LHCN-M2 (cell line): ENCODE measurements at regions not wholly inside any gene's neighbourhood (a gene's known extent, or its start where the extent isn't known, plus 50 kb on each side); places are given as distances from the start of the nearest gene placed in this dataset.
"Not testable (repeated sequence)": the region's sequence is repeated elsewhere in the genome, so short reads cannot be mapped to it uniquely, and the experiment has no call there.

Experiments
- DNase-seq: peaks from one replicate; pipeline ENCODE4 v3.0.0-alpha.2; 2012; ENCODE audit warnings: low read depth

DNA sequence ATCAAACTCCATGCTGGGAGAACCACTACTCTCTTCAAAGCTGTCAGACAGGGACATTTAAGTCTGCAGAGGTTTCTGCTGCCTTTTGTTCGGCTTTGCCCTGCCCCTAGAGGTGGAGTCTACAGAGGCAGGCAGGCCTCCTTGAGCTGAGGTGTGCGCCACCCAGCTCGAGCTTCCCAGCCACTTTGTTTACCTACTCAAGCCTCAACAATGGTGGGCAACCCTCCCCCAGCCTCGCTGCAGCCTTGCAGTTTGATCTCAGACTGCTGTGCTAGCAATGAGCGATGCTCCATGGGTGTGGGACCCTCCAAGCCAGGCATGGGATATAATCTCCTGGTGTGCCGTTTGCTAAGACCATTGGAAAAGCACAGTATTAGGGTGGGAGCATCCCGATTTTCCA is 185.3 kb downstream of the COX18 start:
- DNase-seq, result not testable (repeated sequence)

DNA sequence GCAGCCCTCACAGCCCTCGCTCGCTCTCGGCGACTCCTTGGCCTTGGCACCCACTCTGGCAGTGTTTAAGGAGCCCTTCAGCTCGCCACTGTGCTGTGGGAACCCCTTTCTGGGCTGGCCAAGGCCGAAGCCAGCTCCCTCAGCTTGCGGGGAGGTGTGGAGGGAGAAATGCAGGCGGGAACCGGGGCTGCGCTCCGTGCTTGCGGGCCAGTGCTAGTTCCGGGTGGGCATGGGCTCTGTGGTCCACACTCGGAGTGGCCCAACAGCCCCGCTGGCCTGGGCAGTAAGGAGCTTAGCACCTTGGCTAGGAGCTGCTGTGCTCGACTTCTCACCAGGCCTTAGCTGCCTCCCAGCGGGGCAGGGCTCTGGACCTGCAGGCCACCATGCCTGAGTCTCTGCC is 192.6 kb downstream of the COX18 start:
- DNase-seq, result no peak

DNA sequence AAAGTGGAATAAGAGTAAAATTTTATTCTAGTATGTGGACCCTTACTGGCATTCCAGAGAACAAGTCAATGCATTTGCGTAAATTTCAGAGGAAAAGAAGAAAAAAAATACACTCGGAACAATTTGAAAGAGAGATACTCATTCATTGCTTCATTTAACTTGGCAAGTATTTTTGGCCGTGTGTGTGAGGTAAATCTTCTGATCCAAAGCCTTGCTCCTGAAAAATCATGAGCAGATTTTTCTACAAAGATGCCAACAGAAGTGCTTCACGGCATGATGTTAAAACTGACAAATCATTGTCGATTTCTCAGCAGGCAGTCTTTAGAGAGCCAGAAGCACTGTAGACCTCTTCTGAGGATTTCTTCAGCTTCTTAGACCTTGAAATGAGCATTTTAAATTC is 194.0 kb downstream of the COX18 start:
- no peak for DNase-seq

DNA sequence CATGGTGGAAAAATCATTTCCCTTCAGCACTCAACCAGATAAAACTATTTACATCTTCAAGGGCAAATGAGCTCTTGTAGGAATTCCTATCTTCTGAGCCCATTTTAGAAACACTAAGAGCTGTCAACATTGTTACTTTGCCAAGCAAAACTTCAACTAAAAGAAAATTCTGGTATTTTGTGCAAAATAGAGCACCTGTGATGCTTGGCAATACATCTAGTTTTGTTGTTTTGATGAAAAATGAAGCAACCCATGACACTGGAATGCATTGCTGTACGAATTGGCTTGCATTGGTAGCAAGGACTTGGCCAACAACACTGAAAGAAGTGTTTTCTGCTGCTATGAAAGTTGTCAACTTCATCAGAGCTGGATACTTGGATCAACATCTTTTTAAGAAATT is 194.4 kb downstream of the COX18 start:
- no peak for DNase-seq

DNA sequence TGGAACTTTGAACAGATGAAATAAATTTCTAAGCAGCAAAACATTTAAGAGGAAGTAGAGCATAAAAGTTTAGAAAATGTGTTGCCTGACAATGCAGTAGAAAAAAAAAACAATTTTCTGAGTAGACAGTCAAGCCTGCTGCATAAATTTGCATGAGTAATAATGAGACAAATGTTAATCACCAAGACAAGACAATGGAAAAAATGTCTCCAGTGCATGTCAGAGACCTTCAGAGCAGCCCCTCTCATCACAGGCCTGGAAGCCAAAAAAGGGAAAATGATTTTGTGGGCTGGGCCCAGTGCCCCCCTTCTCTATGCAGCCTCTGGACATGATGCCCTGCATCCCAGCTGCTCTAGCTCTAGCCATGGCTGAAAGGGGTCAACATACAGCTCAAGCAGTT is 204.6 kb downstream of the COX18 start:
- DNase-seq, result no peak

DNA sequence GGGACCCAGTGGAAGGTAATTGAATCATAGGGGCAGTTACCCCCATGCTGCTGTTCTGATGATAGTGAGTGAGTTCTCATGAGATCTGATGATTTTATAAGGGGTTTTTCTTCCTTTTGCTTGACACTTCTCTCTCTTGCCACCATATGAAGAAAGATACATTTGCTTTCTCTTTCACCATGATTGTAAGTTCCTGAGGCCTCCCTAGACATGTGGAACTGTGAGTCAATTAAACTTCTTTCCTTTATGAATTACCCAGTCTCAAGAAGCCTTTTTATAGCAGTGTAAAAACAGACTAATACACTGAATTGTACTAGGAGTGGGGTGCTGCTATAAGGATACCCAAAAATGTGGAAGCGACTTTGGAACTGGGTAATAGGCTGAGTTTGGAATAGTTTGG is 205.2 kb downstream of the COX18 start:
- DNase-seq, result not testable (repeated sequence)

DNA sequence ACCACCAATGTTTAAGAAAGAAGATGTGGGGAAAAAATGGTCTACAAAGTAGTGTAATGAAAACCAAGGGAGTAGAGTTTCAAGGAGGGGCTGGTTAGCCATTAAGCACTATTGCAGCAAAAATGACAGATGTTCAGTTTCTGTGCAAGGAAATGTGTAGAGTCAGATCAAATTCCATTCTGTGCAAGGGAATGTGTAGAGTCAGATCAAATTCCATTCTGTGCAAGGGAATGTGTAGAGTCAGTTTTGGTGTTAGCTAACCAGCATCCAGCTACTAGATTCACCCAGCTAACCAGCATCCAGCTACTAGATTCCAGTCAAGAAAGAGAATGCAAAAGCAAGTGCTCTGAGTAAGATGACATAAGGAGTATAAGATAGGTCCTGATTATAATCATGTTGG is 208.8 kb downstream of the COX18 start:
- peak; percentile 9 for DNase-seq

DNA sequence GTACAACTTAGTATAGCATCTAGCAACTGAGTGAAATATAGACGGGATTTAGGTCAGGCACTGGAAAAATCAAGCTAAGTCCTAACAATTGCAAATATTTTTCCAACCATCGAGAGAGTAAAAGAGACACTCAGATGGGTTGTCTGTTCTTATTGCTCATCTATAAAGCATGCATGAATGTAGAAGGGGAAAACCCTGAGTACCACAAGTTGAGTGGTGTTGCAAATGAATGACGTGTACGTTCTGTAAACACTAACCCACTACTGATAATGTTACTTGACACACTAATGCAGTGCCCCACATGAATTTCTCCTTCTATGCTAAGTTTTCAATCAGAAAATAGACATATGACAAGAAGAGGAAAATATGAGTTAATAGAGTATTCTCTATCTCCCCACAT is 211.2 kb downstream of the COX18 start:
- DNase-seq, result peak; percentile 87

DNA sequence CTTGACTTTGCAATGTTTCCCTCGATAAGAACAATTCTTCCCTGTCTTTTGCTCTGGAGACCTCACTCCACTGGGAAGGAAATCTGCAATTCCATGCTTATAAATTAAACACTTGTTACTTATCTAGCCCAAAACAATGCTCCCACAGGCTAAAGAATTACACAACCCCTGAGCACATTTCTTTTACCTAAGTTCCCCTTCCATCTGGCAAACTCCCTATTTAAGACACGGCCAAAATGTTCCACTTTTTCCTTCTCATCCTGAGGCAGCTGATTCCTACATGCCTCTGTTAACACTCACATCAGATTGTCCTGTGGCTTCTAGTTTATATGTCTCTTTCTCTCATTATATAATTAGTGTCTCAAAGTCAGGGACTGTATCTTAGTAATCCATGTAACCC is 211.7 kb downstream of the COX18 start:
- peak; percentile 2 for DNase-seq

DNA sequence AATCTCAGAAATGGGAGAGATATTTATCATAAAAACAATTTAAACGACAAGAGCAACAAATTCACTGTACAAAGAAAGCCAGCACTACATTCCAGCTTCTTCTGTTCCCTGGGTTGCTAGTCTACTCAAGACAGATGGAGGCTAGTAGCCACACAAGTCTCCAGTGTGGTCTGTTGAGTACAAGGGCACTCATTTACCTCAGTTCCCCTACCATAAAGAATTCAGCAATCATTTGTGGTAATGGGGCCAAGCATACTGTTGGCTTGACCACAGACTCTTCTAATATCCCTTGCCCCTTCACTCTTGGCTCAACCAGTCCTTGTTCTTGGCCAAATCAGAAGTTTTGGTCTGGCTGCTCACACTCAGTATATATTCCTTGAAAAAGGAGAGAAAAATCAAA is 212.3 kb downstream of the COX18 start:
- DNase-seq, result no peak

DNA sequence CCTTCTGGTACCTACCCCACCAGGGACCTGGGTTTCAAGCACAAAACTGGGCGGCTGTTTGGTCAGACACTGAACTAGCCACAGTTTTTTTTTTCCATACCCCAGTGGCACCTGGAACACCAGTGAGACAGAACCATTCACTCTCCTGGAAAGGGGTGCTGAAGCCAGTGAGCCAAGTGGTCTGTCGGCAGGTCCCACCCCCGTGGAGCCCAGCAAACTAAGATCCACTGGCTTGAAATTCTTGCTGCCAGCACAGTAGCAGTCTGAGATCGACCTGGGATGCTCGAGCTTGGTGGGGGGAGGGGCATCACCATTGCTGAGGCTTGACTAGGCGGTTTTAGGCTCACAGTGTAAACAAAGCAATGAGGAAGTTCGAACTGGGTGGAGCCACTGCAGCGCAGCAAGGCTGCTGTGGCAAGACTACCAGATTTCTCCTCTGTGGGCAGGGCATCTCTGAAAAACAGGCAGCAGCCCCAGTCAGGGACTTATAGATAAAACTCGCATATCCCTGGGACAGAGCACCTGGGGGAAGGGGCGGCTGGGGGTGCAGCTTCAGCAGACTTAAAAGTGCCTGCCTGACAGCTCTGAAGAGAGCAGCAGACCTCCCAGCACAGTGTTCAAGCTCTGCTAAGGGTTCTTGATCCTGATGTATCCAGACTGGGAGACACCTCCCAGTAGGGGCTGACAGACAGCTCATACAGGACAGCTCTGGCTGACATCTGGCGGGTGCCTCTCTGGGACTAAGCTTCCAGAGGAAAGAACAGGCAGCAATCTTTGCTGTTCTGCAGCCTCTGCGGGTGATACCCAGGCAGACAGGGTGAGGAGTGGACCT is 223.0 kb downstream of the COX18 start:
- DNase-seq, result no peak

DNA sequence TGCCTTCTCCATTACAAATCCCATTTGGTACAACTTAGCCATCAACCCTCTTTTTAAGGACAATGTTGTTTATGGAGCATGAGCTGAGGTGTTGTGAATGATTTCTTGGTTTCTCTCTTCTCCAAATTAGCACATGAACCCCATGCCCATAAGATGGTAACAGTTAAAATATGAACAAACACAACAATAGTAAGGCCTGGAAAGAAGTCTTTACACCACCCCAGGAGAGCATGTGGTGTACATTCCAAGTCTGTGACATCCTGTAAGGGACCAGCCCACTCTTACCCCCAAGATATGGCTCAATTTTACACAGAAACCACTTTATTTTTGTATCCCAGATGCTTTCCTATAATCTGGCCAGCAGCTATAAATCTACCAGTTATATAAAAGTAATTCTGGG is 226.1 kb downstream of the COX18 start:
- DNase-seq, result peak; percentile 7

DNA sequence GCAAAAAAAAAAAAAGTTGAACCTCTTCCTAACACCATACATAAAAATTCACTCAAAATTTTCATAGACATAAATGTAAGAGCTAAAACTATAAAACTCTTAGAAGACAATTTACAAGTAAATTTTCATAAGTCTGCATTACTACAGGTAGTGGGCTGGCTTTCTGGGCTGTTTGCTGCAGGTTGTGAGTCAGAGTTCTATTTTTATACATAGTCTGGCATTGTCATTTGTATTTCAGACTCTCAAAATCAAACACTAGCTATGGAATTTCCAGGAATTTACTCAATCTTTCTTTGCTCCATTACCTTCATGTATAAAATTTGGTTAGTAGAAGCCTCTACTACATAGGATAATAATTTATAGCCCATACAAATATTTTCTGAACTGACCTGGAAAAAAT is 227.2 kb downstream of the COX18 start:
- DNase-seq, result peak; percentile 9

DNA sequence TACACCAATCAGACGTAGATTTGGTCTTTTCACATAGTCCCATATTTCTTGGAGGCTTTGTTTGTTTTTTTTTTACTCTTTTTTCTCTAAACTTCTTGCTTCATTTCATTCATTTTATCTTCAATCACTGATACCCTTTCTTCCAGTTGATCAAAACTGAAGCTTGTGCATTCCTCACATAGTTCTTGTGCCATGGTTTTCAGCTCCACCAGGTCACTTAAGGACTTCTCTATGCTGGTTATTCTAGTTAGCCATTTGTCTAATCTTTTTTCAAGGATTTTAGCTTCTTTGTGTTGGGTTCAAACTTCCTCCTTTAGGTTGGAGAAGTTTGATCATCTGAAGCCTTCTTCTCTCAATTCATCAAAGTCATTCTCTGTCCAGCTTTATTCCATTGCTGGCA is 229.3 kb downstream of the COX18 start:
- not testable (repeated sequence) for DNase-seq

DNA sequence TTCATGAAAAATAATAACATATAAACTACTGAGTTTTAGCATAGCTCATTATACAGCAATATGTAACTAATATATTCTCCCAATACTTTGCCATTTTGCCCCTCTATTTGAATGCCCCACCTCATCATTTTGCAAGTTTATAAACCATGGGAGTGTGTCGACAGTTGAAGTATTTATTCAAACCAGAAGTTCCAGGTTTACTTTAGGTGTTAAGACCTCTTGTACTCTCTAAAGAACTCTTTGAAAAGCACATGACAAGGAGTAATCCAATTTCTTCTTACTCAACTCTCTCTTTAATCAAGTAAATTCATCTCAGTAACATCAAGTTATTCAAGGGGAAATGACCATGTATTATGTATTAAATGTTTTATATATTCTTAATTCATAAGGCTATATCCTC is 240.7 kb downstream of the COX18 start:
- DNase-seq, result no peak

DNA sequence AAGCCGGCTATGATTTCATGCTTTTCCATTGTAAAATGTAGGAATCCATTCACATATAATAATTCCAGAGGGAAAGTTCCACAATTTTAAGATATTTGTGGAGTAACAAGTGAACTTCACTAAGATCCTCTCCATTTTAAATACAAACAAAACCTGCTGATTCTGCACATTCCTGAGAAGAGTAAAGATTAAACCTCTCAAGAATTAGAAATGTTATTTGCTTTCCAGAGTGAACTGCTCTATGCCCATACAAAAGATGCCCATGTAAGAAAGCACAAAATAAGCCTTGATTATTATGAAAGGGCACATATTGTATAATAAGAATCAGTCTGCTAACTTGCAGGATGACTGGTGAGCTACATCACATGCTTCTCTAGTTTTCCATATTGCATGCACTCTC is 241.5 kb downstream of the COX18 start:
- DNase-seq, result no peak

DNA sequence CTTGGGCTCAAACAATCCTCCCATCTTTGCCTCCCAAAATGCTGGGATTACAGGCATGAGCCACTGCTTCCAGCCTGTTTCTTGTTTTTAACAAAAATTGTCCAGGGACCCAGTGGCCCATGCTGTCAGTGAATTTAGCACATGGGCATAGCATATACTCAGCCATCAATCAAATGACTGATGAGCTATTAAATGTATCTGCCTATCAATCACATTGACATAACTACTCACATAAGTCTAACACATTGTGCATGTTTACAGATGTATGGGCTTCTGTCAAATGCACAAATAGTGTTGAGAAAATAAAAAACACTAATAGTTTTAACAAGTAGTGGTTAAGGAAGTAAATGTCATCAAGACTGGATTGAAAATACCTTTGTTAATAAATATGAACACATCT is 249.4 kb downstream of the COX18 start:
- DNase-seq, result no peak

DNA sequence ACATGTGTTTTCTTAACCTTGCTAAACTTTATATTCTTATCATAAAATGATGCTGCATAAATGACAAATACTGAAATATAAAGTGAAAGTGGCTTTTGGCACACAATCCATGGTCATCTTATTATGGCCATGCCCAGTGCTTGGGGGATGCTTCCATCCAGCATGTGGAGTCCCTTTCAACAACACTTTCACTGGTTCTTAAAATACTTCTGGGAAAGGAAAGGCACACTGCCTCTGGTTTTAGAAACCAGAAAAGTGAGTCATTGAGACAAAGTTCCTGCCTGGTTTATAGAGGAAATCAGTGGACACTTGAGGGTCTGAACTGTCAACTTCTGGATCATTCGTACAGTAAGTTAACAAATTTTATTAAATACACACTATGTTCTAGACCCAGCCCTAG is 248.0 kb upstream of the ADAMTS3 start:
- peak; percentile 72 for DNase-seq

DNA sequence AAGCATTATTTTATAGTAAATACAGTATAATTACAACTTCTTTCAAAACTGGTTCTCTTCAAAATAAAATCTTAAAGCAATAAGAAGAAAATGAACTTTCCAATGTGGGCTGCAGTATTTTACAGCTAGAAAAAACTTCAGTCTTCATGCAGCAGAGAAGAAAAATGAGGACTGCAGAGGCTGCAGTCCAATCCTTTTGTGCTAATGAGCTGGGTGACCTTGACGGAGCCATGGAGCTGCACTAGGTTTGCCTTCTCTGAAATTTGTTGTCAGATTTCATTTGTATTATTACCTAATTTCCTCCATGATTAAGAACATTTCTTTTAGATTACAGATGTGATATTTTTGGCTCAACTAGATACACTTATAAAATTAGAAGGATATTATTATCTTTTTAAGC is 245.2 kb upstream of the ADAMTS3 start:
- no peak for DNase-seq

DNA sequence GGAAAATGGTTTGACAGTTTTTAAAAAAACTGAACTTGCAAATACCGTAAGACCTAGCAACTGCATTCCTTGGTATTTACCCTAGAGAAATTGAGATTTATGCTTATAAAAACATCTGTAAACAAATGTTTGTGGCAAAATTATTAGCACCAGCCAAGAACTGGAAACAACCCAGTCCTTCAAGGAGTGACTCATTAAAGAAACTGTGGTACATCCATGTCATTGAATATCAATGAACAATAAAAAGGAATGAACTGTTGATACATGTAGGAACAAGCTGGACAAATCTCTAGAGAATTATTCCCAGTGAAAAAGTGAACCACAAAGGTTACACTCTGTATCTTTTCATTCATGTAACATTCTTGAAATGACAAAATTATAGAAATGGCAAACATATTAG is 240.2 kb upstream of the ADAMTS3 start:
- DNase-seq, result peak; percentile 73

DNA sequence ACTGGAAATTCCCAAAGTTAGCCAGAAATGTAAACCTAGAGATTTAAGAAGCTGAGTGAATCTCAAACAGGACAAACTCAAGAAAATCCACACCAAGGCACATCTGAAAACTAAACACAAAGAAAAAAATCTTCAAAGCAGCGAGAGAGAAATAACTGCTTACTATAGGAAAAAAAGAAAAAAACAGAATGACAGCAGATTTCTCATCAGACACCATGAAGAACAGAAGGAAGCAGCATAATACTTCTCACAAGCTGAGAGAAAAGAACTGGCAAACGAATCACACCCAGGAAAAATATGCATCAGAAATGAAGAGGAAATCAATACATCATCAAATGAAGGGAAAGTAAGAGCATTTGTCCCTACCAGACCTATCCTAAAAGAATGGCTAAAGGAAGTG is 236.3 kb upstream of the ADAMTS3 start:
- no peak for DNase-seq

DNA sequence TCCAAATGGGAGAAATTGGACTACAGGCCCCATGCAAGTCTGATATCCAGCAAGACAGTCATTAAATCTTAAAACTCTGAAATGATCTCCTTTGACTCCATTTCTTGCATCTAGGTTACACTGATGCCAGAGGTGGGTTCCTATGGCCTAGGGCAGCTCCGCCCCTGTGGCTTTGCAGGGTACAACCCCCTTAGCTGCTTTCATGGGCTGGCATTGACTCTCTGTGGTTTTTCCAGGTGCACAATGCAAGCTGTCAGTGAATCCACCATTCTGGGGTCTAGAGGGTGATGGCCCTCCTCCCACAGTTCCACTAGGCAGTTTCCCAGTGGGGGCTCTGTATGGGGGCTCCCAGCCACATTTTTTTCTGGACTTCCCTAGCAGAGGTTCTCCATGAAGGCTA is 228.5 kb upstream of the ADAMTS3 start:
- no peak for DNase-seq

DNA sequence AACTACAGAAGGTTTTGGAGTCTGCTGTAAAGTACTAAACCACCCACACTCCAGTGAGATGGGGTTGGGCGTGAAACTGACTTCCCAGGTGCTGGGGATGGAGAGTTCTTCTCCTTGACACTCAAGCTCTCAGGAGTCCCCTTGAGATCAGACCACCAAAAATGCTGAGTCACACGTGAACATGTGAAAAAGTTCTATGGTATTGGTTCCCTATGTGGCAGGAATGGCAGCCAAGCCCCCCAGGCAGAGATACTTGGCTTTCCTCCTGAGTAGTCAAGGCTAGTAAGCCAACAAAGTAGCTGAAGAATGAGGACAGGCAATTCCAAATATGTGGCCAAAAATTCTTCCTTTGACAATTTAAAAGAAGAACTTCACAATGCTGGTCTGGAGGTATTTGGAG is 222.0 kb upstream of the ADAMTS3 start:
- DNase-seq, result no peak

DNA sequence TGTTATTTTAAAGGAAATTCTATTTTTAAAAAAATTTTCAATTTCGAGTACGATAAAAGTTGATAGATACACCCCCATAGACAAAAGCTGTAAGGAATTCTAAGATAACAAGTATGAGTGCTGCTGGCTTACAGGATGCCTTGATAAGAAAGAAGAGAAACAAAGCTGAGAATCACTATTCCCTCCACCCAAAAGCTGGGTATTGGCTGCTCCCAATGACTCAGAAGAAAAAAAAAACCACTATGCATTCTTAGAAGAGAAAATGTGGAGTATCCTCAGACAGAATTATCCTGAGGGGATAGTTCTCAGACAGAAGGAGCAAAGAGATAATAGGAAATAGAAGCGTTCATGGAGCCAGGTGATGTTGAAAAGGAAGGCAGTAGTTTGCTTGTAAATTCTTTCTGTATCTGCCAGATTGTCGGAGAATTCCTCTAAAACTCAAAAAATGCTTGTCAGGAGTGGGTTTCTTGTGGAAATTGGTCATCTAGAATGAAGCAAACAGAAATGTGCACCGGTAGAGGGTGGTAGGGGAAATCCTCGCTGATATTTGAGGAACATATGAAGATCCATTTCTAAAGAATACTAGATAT is 217.5 kb upstream of the ADAMTS3 start:
- DNase-seq, result no peak
